ENCODE measurements at regions not wholly inside any gene's neighbourhood (a gene's known extent, or its start where the extent isn't known, plus 50 kb on each side); places are given as distances from the start of the nearest gene placed in this dataset.
"Not testable (repeated sequence)": the region's sequence is repeated elsewhere in the genome, so short reads cannot be mapped to it uniquely, and the experiment has no call there.

- ATAC-seq, H3K4me3 Mint-ChIP-seq, H3K4me1 Mint-ChIP-seq, H3K9me3 Mint-ChIP-seq, H3K27me3 Mint-ChIP-seq, H3K27ac Mint-ChIP-seq, H3K36me3 Mint-ChIP-seq: not testable (repeated sequence)
Observed at GRCh38 chr1:137664-138063, 313.8 kb downstream of the OR4F29 start.

GRCh38 chr1:136344-136932 is 315.0 kb downstream of the OR4F29 start:
- H3K9me3 Mint-ChIP-seq, H3K27ac Mint-ChIP-seq, ATAC-seq, H3K27me3 Mint-ChIP-seq, H3K4me1 Mint-ChIP-seq, H3K36me3 Mint-ChIP-seq, H3K4me3 Mint-ChIP-seq: not testable (repeated sequence)

- not testable (repeated sequence) for H3K4me1 Mint-ChIP-seq, H3K27me3 Mint-ChIP-seq, H3K9me3 Mint-ChIP-seq, ATAC-seq, H3K27ac Mint-ChIP-seq, H3K4me3 Mint-ChIP-seq, H3K36me3 Mint-ChIP-seq
Observed at GRCh38 chr1:134936-135335, 316.5 kb downstream of the OR4F29 start.

DNA sequence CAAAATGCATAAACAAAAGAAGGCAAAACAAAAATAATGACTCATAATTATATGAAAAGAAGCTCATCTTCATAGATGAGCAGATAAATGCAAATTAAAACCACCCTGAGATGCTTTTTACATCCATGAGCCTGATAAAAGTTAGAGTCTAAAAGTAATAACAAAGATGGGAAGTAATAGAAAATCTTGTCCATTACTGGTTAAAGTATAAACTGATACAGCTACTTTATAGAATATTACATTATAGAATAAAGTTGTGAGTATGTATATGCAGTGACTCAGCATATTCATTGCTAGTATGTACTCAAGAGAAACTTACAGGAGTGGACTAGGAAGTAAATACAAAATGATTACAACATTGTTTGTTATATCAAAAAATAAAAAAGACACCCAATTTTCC is 333.0 kb downstream of the OR4F29 start:
- H3K27ac Mint-ChIP-seq, H3K36me3 Mint-ChIP-seq, H3K9me3 Mint-ChIP-seq, ATAC-seq, H3K4me1 Mint-ChIP-seq, H3K27me3 Mint-ChIP-seq, H3K4me3 Mint-ChIP-seq: not testable (repeated sequence)

DNA sequence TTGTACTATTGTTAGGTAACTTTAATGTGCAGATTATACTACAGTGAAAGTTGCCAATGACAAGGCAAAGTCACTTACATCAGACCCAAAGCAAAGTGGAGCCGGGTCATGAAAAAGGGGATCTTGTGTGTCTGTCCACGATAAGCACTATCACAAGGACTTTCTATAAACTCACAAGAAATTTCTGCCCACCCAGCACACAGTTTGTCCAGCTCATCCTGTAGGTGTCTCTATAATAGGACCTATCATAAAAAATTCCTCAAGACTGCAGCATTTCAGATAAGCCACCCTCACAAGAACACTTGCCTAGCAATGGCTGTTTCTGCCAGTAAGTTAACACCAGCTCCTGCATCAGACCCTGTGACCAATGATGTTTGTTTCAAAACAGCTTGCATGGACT is 335.9 kb downstream of the OR4F29 start:
- H3K27ac Mint-ChIP-seq, H3K4me3 Mint-ChIP-seq, H3K36me3 Mint-ChIP-seq, H3K9me3 Mint-ChIP-seq, ATAC-seq, H3K27me3 Mint-ChIP-seq, H3K4me1 Mint-ChIP-seq: not testable (repeated sequence)

- not testable (repeated sequence) for ATAC-seq, H3K36me3 Mint-ChIP-seq, H3K9me3 Mint-ChIP-seq, H3K4me1 Mint-ChIP-seq, H3K27ac Mint-ChIP-seq, H3K4me3 Mint-ChIP-seq, H3K27me3 Mint-ChIP-seq
Observed at GRCh38 chr1:104776-105175, 346.7 kb downstream of the OR4F29 start.

DNA sequence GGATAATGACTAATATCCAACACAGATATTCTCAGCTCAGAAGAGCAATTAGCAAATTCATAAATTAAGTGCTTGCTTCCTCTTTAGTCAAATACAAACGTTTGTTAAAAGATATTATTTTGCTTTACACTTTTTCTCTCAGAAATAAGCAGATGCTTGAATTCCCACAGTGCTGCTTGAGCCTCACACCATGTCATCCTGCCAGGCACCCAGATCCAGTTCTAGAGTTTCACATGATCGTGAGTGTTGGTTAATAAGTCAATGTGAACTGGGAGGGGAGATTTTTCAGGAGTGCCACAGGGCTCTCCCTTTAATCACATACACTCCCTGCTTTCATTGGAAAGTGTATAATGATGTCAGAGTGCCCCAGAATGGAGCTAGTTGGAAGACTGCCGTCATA is 352.0 kb downstream of the OR4F29 start:
- not testable (repeated sequence) for H3K4me3 Mint-ChIP-seq, H3K27me3 Mint-ChIP-seq, H3K4me1 Mint-ChIP-seq, H3K36me3 Mint-ChIP-seq, ATAC-seq, H3K27ac Mint-ChIP-seq, H3K9me3 Mint-ChIP-seq

GRCh38 chr1:98811-99210 is 352.7 kb downstream of the OR4F29 start:
- not testable (repeated sequence) for H3K9me3 Mint-ChIP-seq, H3K4me1 Mint-ChIP-seq, H3K4me3 Mint-ChIP-seq, H3K27me3 Mint-ChIP-seq, H3K27ac Mint-ChIP-seq, ATAC-seq, H3K36me3 Mint-ChIP-seq

DNA sequence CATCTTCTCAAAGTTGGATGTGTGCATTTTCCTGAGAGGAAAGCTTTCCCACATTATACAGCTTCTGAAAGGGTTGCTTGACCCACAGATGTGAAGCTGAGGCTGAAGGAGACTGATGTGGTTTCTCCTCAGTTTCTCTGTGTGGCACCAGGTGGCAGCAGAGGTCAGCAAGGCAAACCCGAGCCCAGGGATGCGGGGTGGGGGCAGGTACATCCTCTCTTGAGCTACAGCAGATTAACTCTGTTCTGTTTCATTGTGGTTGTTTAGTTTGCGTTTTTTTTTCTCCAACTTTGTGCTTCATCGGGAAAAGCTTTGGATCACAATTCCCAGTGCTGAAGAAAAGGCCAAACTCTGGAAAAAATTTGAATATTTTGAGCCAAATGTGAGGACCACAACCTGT is 360.2 kb downstream of the OR4F29 start:
- not testable (repeated sequence) for ATAC-seq, H3K27ac Mint-ChIP-seq, H3K4me1 Mint-ChIP-seq, H3K9me3 Mint-ChIP-seq, H3K4me3 Mint-ChIP-seq, H3K27me3 Mint-ChIP-seq, H3K36me3 Mint-ChIP-seq

DNA sequence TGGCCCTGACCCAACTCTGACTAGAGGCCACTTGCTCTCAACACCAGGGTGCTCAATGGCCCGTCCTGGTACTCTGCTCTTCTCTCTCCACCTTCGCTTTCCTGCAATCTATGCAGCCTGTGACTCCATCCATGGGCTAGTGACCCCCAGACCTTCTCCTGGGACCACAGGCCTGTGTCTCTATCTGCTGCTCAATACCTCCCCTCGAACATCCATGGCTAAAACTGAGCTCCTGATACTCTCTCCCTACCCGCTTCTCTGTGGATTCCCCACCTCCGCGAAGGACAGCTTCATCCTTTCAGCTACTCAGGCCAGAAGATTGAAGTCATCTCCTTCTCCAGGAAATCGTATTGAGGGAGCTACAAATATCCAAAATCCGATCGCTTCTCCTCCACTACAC is 363.4 kb downstream of the OR4F29 start:
- not testable (repeated sequence) for H3K4me1 Mint-ChIP-seq, H3K27me3 Mint-ChIP-seq, H3K9me3 Mint-ChIP-seq, H3K27ac Mint-ChIP-seq, H3K36me3 Mint-ChIP-seq, ATAC-seq, H3K4me3 Mint-ChIP-seq

- not testable (repeated sequence) for ATAC-seq, H3K27me3 Mint-ChIP-seq, H3K36me3 Mint-ChIP-seq, H3K9me3 Mint-ChIP-seq, H3K4me1 Mint-ChIP-seq, H3K27ac Mint-ChIP-seq, H3K4me3 Mint-ChIP-seq
Observed at GRCh38 chr1:79152-79551, 372.3 kb downstream of the OR4F29 start.

- H3K36me3 Mint-ChIP-seq, ATAC-seq, H3K4me1 Mint-ChIP-seq, H3K9me3 Mint-ChIP-seq, H3K27me3 Mint-ChIP-seq, H3K27ac Mint-ChIP-seq, H3K4me3 Mint-ChIP-seq: not testable (repeated sequence)
Observed at GRCh38 chr1:65119-65518, 386.4 kb downstream of the OR4F29 start, which contains the start of gene OR4F5. Gene OR4F5, plus strand, starts transcription at chr1:65419.

DNA sequence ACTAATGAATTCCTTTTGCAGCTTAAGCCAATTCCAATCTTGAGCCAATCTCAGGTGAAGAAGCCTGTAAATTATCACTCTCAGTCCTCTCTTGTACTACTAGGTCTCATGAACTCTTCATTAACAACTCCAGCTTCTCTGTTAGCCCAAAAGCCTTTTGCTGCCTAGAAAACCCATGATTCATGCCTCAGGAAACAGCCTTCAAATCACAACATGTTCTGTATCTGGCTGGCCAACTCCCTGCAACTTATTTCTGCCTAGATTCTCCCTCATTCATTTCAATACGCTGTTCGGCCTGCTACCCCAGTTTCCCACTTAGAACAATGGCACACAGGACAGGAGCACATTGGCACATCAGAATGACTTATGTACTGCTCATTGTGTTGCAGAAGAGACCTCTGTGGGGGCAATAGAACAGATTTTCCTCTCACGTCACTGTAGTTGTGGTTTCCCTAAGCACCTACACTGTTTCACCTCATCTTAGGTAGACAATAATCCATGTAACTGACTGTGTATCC is 395.4 kb downstream of the OR4F29 start:
- not testable (repeated sequence) for H3K9me3 Mint-ChIP-seq, ATAC-seq, H3K27ac Mint-ChIP-seq, H3K36me3 Mint-ChIP-seq, H3K4me1 Mint-ChIP-seq, H3K27me3 Mint-ChIP-seq, H3K4me3 Mint-ChIP-seq

GRCh38 chr1:53182-53581 is 398.3 kb downstream of the OR4F29 start:
- H3K4me1 Mint-ChIP-seq, H3K27ac Mint-ChIP-seq, H3K36me3 Mint-ChIP-seq, H3K9me3 Mint-ChIP-seq, H3K4me3 Mint-ChIP-seq, ATAC-seq, H3K27me3 Mint-ChIP-seq: not testable (repeated sequence)

DNA sequence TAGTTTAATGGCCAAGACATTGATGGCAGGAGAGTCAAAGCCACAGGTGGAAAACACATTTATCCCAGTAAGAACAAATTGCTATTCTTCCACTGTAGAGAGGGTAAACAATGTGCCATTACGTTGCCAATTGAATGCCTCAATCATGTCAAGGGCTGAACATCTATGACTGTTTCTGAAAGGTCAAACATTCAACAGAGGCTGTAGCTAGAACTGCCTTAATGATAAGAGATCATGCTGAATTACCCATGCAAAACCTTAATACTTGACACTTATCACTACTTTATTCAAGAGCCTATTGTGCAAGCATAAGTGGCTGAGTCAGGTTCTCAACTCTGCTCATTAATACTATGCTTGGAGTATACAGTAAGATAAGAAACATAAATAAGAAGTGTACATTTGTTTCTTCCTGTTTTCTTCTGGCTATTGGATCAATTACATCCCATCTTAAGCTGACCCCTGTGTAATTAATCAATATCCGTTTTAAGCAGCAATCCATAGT is 409.5 kb downstream of the OR4F29 start:
- not testable (repeated sequence) for H3K4me1 Mint-ChIP-seq, ATAC-seq, H3K27me3 Mint-ChIP-seq, H3K36me3 Mint-ChIP-seq, H3K4me3 Mint-ChIP-seq, H3K27ac Mint-ChIP-seq, H3K9me3 Mint-ChIP-seq

GRCh38 chr1:41197-41596 is 410.3 kb downstream of the OR4F29 start:
- H3K36me3 Mint-ChIP-seq, H3K4me1 Mint-ChIP-seq, ATAC-seq, H3K9me3 Mint-ChIP-seq, H3K4me3 Mint-ChIP-seq, H3K27ac Mint-ChIP-seq, H3K27me3 Mint-ChIP-seq: not testable (repeated sequence)

DNA sequence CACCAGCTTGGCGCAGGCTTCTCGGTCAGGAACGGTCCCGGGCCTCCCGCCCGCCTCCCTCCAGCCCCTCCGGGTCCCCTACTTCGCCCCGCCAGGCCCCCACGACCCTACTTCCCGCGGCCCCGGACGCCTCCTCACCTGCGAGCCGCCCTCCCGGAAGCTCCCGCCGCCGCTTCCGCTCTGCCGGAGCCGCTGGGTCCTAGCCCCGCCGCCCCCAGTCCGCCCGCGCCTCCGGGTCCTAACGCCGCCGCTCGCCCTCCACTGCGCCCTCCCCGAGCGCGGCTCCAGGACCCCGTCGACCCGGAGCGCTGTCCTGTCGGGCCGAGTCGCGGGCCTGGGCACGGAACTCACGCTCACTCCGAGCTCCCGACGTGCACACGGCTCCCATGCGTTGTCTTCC is 422.3 kb downstream of the OR4F29 start:
- H3K36me3 Mint-ChIP-seq, H3K9me3 Mint-ChIP-seq, H3K4me3 Mint-ChIP-seq, H3K27me3 Mint-ChIP-seq, ATAC-seq, H3K4me1 Mint-ChIP-seq, H3K27ac Mint-ChIP-seq: not testable (repeated sequence)

Measured in stimulated activated memory B cell treated with anti-CD40 and anti-IgM and Interleukin-4, amounts not matched to agents 10 μg/mL and 1 μg/mL and 100 μg/mL, for 72 hours (primary cell).